ENCODE measurements at regions not wholly inside any gene's neighbourhood (a gene's known extent, or its start where the extent isn't known, plus 50 kb on each side); places are given as distances from the start of the nearest gene placed in this dataset.

DNA sequence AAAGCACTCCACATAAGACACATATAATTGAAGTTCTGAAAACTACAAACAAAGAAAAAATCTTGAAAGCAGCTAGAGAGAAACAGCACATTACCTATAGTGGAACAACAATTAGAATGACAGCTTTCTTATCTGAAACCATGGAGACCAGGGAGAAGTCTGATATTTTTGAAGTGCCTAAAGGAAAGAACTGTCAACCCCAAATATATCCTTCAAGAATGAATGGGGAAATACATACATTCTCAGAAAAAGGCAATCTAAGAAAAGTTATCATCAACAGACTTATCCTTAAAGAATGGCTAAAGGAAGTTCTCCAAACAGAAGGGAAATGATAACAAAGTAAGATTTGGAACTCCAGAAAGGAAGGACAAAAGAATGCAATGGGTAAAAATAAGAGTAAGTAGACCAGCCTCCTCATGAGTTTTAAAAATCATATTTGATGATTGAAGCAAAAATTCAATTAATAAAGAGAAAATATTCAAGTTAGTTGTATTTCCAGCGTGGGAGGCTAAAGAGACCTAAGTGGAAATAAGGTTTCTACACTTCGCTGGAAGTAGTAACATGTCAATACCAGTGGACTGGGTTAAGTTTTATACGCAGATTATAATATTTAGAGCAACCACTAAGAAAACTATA is 170.8 kb upstream of the SAMSN1 start:
- ChIA-PET POLR2A (no interaction called here), CTCF (no interaction called here)
- intact Hi-C loops (cut with DNase I, micrococcal nuclease): no loop called here
- Mint-ChIP-seq H3K27ac (no peak overlapping the region), H3K4me3 (no peak overlapping the region), H3K36me3 (ENCODE audit: low read depth) (no peaks in the 10 kb centered on the region), H3K9me3 (peaks cover 1% of the 10 kb centered on the region), H3K4me1 (ENCODE audit: low read depth) (no peaks in the 10 kb centered on the region), H3K27me3 (no peaks in the 10 kb centered on the region)
- H3K36me3 ChIP-seq (ENCODE audit: insufficient read depth, low read length): no peaks in the 10 kb centered on the region
- ATAC-seq (ENCODE audit: poor library complexity) (no peak), DNase-seq (no peak)
- no peak overlapping the region for H3K27ac ChIP-seq (ENCODE audit: low read depth in 1 of 2, low read length in 2 of 2)
- H3K27me3 ChIP-seq (ENCODE audit: control insufficient read depth in 1 of 2, insufficient read depth in 2 of 2, low read length in 2 of 2): no peaks in the 10 kb centered on the region
- TF ChIP-seq, protein P1, sequence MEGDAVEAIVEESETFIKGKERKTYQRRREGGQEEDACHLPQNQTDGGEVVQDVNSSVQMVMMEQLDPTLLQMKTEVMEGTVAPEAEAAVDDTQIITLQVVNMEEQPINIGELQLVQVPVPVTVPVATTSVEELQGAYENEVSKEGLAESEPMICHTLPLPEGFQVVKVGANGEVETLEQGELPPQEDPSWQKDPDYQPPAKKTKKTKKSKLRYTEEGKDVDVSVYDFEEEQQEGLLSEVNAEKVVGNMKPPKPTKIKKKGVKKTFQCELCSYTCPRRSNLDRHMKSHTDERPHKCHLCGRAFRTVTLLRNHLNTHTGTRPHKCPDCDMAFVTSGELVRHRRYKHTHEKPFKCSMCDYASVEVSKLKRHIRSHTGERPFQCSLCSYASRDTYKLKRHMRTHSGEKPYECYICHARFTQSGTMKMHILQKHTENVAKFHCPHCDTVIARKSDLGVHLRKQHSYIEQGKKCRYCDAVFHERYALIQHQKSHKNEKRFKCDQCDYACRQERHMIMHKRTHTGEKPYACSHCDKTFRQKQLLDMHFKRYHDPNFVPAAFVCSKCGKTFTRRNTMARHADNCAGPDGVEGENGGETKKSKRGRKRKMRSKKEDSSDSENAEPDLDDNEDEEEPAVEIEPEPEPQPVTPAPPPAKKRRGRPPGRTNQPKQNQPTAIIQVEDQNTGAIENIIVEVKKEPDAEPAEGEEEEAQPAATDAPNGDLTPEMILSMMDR (IDR thresholded peaks at IDR 0.05): no peak
- peaks cover 0 to 6% of the 10 kb centered on the region in 2 experiments for H3K9me3 ChIP-seq (ENCODE audit: control insufficient read depth in 1 of 2, insufficient read depth in 1 of 2, low read length in 2 of 2)
- no peak overlapping the region for H3K4me3 ChIP-seq (ENCODE audit: low read length)
- no peaks in the 10 kb centered on the region for H3K4me1 ChIP-seq (ENCODE audit: insufficient read depth, low read length)

DNA sequence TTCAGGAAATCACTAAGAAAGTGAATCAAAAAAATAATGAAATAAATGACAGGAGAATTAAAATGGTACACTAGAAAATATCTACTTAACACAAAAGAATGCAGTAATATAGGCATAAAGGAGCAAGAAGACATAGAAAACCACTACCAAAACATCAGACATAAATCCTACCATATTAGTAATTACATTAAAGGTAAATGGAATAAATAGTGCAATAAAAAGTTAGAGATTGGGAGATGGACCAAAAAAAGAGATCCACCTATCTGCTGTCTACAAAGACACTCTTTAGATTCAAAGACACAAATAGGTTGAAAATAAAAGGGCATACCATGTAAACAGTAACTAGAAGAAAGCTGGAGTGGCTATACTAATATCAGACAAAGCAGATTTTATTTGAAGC is 167.0 kb upstream of the SAMSN1 start:
- Histone ChIP-seq H3K4me3 (ENCODE audit: low read length) (no peak overlapping the region), H3K4me1 (ENCODE audit: insufficient read depth, low read length) (no peaks in the 10 kb centered on the region), H3K9me3 (ENCODE audit: control insufficient read depth in 1 of 2, insufficient read depth in 1 of 2, low read length in 2 of 2) (peaks cover 0 to 6% of the 10 kb centered on the region in 2 experiments), H3K27me3 (ENCODE audit: control insufficient read depth in 1 of 2, insufficient read depth in 2 of 2, low read length in 2 of 2) (no peaks in the 10 kb centered on the region), H3K36me3 (ENCODE audit: insufficient read depth, low read length) (no peaks in the 10 kb centered on the region), H3K27ac (ENCODE audit: low read depth in 1 of 2, low read length in 2 of 2) (no peak overlapping the region)
- Mint-ChIP-seq H3K9me3 (peaks cover 7% of the 10 kb centered on the region), H3K27ac (no peak overlapping the region), H3K4me3 (no peak overlapping the region), H3K4me1 (ENCODE audit: low read depth) (no peaks in the 10 kb centered on the region), H3K36me3 (ENCODE audit: low read depth) (no peaks in the 10 kb centered on the region), H3K27me3 (no peaks in the 10 kb centered on the region)
- TF ChIP-seq, protein P1 (IDR thresholded peaks at IDR 0.05): no peak
- no peak for ATAC-seq (ENCODE audit: poor library complexity)
- no peak for DNase-seq
- ChIA-PET POLR2A (no interaction called here), CTCF (no interaction called here)
- intact Hi-C loops (cut with DNase I, micrococcal nuclease): no loop called here

DNA sequence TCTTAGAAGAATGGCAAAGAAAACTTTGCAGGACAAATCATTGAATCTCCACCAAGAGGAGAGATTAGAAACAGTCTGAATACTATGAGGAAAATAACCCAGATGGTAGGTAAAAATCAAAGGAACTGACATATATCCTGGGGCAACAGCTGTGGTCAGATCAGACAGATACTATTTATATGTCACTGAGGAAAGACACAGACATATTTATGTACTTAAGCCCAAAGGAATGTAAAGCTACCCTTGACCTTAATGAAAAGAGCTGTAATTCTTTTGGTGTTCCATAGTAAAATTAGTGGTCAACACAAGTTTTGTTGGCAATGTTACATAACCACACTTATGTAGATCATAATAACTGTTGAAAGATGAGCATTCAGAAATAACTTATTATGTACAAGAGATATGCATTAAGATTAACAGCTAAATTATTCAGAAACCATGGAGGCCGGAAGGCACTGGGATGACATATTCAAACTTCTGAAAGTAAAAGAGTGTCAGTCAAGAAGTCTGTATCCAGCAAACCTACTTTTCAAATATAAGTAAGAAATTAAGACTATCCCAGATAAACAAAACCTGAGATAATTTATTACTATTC is 166.1 kb upstream of the SAMSN1 start:
- ChIA-PET CTCF (no interaction called here), POLR2A (no interaction called here)
- Histone ChIP-seq H3K9me3 (ENCODE audit: control insufficient read depth in 1 of 2, insufficient read depth in 1 of 2, low read length in 2 of 2) (peaks cover 0 to 6% of the 10 kb centered on the region in 2 experiments), H3K4me3 (ENCODE audit: low read length) (no peak overlapping the region), H3K27ac (ENCODE audit: low read depth in 1 of 2, low read length in 2 of 2) (no peak overlapping the region), H3K4me1 (ENCODE audit: insufficient read depth, low read length) (no peaks in the 10 kb centered on the region), H3K27me3 (ENCODE audit: control insufficient read depth in 1 of 2, insufficient read depth in 2 of 2, low read length in 2 of 2) (no peaks in the 10 kb centered on the region), H3K36me3 (ENCODE audit: insufficient read depth, low read length) (no peaks in the 10 kb centered on the region)
- TF ChIP-seq, protein P1 (IDR thresholded peaks at IDR 0.05): no peak
- no peaks in the 10 kb centered on the region for H3K4me1 Mint-ChIP-seq (ENCODE audit: low read depth)
- H3K27me3 Mint-ChIP-seq: no peaks in the 10 kb centered on the region
- no peak overlapping the region for H3K4me3 Mint-ChIP-seq
- no peaks in the 10 kb centered on the region for H3K36me3 Mint-ChIP-seq (ENCODE audit: low read depth)
- H3K27ac Mint-ChIP-seq: no peak overlapping the region
- H3K9me3 Mint-ChIP-seq: peaks cover 7% of the 10 kb centered on the region
- no peak for ATAC-seq (ENCODE audit: poor library complexity)
- no peak for DNase-seq
- intact Hi-C loops (cut with DNase I, micrococcal nuclease): no loop called here
